H1 (cell line): ENCODE measurements at regions not wholly inside any gene's neighbourhood (a gene's known extent, or its start where the extent isn't known, plus 50 kb on each side); places are given as distances from the start of the nearest gene placed in this dataset.

Experiments used
- BACH1 ChIP-seq: IDR thresholded peaks from 2 replicates; pipeline ENCODE4 v1.6.1; 2012; ENCODE audit warnings: low read length, improper control_type of control experiment
- CBX8 ChIP-seq: fragments of 300-800, 300-1000 bp; sonication (generic); IDR thresholded peaks from 2 replicates; pipeline ENCODE4 v1.7.1; 2016; ENCODE audit warnings: low read depth, low read length, borderline replicate concordance
- EZH2 ChIP-seq: fragments of 200-600 bp; sonication (generic); IDR thresholded peaks from 2 replicates; pipeline ENCODE4 v1.7.1; 2012; ENCODE audit warnings: low read depth, mild to moderate bottlenecking, moderate library complexity, low read length, inconsistent platforms; ENCODE audit not compliant: severe bottlenecking
- KDM5A ChIP-seq: fragments of 200-600 bp; IDR thresholded peaks from 2 replicates; pipeline ENCODE4 v1.7.1; 2012; ENCODE audit warnings: mild to moderate bottlenecking, low read length, inconsistent platforms, mixed read lengths
- SRF ChIP-seq: IDR thresholded peaks from 2 replicates; pipeline ENCODE4 v1.6.1; 2011; ENCODE audit warnings: mild to moderate bottlenecking, low read depth, low read length, moderate library complexity
- TF ChIP-seq, protein P1 (sequence below): fragments of 300-600 bp; sonication (generic); IDR thresholded peaks from 2 replicates; pipeline ENCODE4 v1.7.1; 2012; ENCODE audit warnings: low read length, moderate library complexity, mild to moderate bottlenecking, inconsistent platforms; ENCODE audit not compliant: insufficient replicate concordance

DNA sequence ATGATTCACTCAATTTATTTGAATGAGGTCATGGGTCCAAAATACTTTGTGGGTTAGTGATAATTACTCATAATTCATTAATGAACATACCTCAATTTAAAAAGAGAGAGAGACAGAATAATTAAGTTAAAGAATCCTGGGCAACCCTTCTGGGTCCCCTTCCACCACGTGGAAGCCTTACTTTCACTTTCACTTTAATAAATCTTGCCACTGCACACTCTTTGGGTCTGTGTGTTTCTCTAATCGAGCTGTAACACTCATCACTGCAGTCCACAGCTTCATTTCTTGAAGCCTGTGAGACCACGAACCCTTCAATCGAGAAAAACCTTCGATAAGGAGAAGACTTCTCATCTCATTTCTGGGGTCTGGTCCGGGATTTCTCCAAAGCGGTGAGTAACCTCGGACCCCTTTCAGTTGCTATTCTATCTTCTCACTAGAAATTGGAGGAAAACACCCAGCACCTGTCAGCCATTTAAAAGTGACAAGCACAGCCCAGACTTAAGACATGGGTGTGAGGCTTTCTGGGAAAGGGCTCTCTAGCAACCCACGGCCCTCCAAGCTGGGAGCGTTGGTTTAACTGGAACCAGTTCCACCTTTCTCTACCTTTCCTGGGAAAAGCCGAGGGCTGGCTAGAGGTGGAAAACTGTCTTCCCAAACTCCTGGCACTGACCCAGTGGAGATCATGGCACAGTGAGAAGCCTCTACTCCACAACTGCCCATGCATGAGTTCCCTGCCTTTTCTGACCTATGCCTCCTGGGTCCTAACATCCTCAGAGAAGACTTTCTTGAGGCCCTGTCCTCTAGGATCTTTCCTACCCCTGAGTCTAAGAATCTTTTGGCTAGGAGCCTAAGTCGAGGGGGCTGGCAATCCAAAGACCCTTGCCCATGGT is 148.8 kb upstream of the ATF7IP start (continued):
- TF ChIP-seq, protein P1, sequence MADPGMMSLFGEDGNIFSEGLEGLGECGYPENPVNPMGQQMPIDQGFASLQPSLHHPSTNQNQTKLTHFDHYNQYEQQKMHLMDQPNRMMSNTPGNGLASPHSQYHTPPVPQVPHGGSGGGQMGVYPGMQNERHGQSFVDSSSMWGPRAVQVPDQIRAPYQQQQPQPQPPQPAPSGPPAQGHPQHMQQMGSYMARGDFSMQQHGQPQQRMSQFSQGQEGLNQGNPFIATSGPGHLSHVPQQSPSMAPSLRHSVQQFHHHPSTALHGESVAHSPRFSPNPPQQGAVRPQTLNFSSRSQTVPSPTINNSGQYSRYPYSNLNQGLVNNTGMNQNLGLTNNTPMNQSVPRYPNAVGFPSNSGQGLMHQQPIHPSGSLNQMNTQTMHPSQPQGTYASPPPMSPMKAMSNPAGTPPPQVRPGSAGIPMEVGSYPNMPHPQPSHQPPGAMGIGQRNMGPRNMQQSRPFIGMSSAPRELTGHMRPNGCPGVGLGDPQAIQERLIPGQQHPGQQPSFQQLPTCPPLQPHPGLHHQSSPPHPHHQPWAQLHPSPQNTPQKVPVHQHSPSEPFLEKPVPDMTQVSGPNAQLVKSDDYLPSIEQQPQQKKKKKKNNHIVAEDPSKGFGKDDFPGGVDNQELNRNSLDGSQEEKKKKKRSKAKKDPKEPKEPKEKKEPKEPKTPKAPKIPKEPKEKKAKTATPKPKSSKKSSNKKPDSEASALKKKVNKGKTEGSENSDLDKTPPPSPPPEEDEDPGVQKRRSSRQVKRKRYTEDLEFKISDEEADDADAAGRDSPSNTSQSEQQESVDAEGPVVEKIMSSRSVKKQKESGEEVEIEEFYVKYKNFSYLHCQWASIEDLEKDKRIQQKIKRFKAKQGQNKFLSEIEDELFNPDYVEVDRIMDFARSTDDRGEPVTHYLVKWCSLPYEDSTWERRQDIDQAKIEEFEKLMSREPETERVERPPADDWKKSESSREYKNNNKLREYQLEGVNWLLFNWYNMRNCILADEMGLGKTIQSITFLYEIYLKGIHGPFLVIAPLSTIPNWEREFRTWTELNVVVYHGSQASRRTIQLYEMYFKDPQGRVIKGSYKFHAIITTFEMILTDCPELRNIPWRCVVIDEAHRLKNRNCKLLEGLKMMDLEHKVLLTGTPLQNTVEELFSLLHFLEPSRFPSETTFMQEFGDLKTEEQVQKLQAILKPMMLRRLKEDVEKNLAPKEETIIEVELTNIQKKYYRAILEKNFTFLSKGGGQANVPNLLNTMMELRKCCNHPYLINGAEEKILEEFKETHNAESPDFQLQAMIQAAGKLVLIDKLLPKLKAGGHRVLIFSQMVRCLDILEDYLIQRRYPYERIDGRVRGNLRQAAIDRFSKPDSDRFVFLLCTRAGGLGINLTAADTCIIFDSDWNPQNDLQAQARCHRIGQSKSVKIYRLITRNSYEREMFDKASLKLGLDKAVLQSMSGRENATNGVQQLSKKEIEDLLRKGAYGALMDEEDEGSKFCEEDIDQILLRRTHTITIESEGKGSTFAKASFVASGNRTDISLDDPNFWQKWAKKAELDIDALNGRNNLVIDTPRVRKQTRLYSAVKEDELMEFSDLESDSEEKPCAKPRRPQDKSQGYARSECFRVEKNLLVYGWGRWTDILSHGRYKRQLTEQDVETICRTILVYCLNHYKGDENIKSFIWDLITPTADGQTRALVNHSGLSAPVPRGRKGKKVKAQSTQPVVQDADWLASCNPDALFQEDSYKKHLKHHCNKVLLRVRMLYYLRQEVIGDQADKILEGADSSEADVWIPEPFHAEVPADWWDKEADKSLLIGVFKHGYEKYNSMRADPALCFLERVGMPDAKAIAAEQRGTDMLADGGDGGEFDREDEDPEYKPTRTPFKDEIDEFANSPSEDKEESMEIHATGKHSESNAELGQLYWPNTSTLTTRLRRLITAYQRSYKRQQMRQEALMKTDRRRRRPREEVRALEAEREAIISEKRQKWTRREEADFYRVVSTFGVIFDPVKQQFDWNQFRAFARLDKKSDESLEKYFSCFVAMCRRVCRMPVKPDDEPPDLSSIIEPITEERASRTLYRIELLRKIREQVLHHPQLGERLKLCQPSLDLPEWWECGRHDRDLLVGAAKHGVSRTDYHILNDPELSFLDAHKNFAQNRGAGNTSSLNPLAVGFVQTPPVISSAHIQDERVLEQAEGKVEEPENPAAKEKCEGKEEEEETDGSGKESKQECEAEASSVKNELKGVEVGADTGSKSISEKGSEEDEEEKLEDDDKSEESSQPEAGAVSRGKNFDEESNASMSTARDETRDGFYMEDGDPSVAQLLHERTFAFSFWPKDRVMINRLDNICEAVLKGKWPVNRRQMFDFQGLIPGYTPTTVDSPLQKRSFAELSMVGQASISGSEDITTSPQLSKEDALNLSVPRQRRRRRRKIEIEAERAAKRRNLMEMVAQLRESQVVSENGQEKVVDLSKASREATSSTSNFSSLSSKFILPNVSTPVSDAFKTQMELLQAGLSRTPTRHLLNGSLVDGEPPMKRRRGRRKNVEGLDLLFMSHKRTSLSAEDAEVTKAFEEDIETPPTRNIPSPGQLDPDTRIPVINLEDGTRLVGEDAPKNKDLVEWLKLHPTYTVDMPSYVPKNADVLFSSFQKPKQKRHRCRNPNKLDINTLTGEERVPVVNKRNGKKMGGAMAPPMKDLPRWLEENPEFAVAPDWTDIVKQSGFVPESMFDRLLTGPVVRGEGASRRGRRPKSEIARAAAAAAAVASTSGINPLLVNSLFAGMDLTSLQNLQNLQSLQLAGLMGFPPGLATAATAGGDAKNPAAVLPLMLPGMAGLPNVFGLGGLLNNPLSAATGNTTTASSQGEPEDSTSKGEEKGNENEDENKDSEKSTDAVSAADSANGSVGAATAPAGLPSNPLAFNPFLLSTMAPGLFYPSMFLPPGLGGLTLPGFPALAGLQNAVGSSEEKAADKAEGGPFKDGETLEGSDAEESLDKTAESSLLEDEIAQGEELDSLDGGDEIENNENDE: no peak
- TF ChIP-seq SRF (no peak), EZH2 (no peak), KDM5A (no peak), BACH1 (no peak), CBX8 (no peak)
